Liver (tissue), 8 donors: ENCODE measurements at regions not wholly inside any gene's neighbourhood (a gene's known extent, or its start where the extent isn't known, plus 50 kb on each side); places are given as distances from the start of the nearest gene placed in this dataset.

ENCODE experiments used
- DNase-seq: peaks from one replicate; pipeline ENCODE4 v3.0.0-alpha.2; 2017; ENCODE audit warnings: low spot score
- H3K27ac ChIP-seq, 2 donors: one replicate each; pipeline ENCODE4 v1.7.0; 2013; ENCODE audit warnings: inconsistent platforms in 2 of 2, low read length in 2 of 2, control low read depth in 1 of 2, low read depth in 1 of 2, mild to moderate bottlenecking in 1 of 2
- H3K27me3 ChIP-seq, 4 donors: one replicate each; pipeline versions ENCODE4 v1.6.1 to v1.7.0; 2013; ENCODE audit warnings: low read length in 3 of 4, inconsistent platforms in 1 of 4, mild to moderate bottlenecking in 1 of 4, moderate library complexity in 1 of 4; ENCODE audit not compliant: control insufficient read depth in 4 of 4, insufficient read depth in 4 of 4
- H3K36me3 ChIP-seq, 4 donors: one replicate each; pipeline versions ENCODE4 v1.6.1 to v1.7.0; 2013; ENCODE audit warnings: low read length in 3 of 4, mild to moderate bottlenecking in 3 of 4, low read depth in 1 of 4, moderate library complexity in 1 of 4; ENCODE audit not compliant: control insufficient read depth in 4 of 4, insufficient read depth in 3 of 4
- H3K4me1 ChIP-seq, 4 donors: one replicate each; pipeline versions ENCODE4 v1.6.1 to v1.7.0; 2013; ENCODE audit warnings: low read length in 3 of 4, mild to moderate bottlenecking in 3 of 4, moderate library complexity in 1 of 4; ENCODE audit not compliant: control insufficient read depth in 4 of 4, insufficient read depth in 4 of 4
- H3K4me3 ChIP-seq, 3 donors: one replicate each; pipeline versions ENCODE4 v1.6.1 to v1.7.0; 2013; ENCODE audit warnings: low read length in 3 of 3, control low read depth in 1 of 3, low read depth in 1 of 3, mild to moderate bottlenecking in 1 of 3
- H3K9ac ChIP-seq, 2 donors: one replicate each; pipeline ENCODE4 v1.7.0; 2013; ENCODE audit warnings: low read length in 2 of 2, mild to moderate bottlenecking in 2 of 2, moderate library complexity in 2 of 2, control low read depth in 1 of 2, low read depth in 1 of 2
- H3K9me3 ChIP-seq, 4 donors: one replicate each; pipeline versions ENCODE4 v1.6.1 to v1.7.0; 2013; ENCODE audit warnings: low read length in 3 of 4; ENCODE audit not compliant: control insufficient read depth in 4 of 4
- ATF3 ChIP-seq: IDR thresholded peaks from 2 replicates; pipeline ENCODE4 v1.6.1; 2016; ENCODE audit warnings: antibody characterized with exemption
- CTCF ChIP-seq: fragments of 150-350 bp; IDR thresholded peaks from 2 replicates; pipeline ENCODE4 v1.5.1; 2017; ENCODE audit warnings: improper control_type of control experiment, low read depth, low read length; ENCODE audit not compliant: missing input control
- EGR1 ChIP-seq, 2 donors: IDR thresholded peaks; 2 replicates each; pipeline ENCODE4 v1.6.1; 2016 to 2018; ENCODE audit warnings: antibody characterized with exemption in 2 of 2, low read depth in 2 of 2
- FOXA1 ChIP-seq: IDR thresholded peaks from 2 replicates; pipeline ENCODE4 v1.6.1; 2016; ENCODE audit warnings: antibody characterized with exemption
- FOXA2 ChIP-seq: IDR thresholded peaks from 2 replicates; pipeline ENCODE4 v1.6.1; 2016; ENCODE audit warnings: antibody characterized with exemption
- GABPA ChIP-seq, 2 donors: IDR thresholded peaks in 1 of 2; conservative IDR thresholded peaks in 1 of 2; 2 replicates each; pipeline ENCODE4 v1.6.1; 2016; ENCODE audit warnings: antibody characterized with exemption in 2 of 2, mild to moderate bottlenecking in 1 of 2, moderate library complexity in 1 of 2
- HNF4A ChIP-seq, 2 donors: conservative IDR thresholded peaks; 2 replicates each; pipeline ENCODE4 v1.6.1; 2016; ENCODE audit warnings: antibody characterized with exemption in 2 of 2, mild to moderate bottlenecking in 2 of 2
- HNF4G ChIP-seq: IDR thresholded peaks from 2 replicates; pipeline ENCODE4 v1.6.1; 2016; ENCODE audit warnings: antibody characterized with exemption
- JUND ChIP-seq, 2 donors: IDR thresholded peaks; 2 replicates each; pipeline ENCODE4 v1.6.1; 2016; ENCODE audit warnings: antibody characterized with exemption in 2 of 2
- MAX ChIP-seq: IDR thresholded peaks from 2 replicates; pipeline ENCODE4 v1.6.1; 2016; ENCODE audit warnings: antibody characterized with exemption
- NR2F2 ChIP-seq: IDR thresholded peaks from 2 replicates; pipeline ENCODE4 v1.6.1; 2016; ENCODE audit warnings: antibody characterized with exemption
- RAD21 ChIP-seq, 2 donors: IDR thresholded peaks; 2 replicates each; pipeline ENCODE4 v1.6.1; 2016; ENCODE audit warnings: antibody characterized with exemption in 2 of 2, mild to moderate bottlenecking in 2 of 2
- REST ChIP-seq: IDR thresholded peaks from 2 replicates; pipeline ENCODE4 v1.6.1; 2016; ENCODE audit warnings: antibody characterized with exemption, mild to moderate bottlenecking
- RXRA ChIP-seq, 2 donors: IDR thresholded peaks; 2 replicates each; pipeline ENCODE4 v1.6.1; 2017 to 2018; ENCODE audit warnings: antibody characterized with exemption in 2 of 2, mild to moderate bottlenecking in 1 of 2
- SP1 ChIP-seq: IDR thresholded peaks from 2 replicates; pipeline ENCODE4 v1.6.1; 2018; ENCODE audit warnings: antibody characterized with exemption, mild to moderate bottlenecking
- TAF1 ChIP-seq: conservative IDR thresholded peaks from 2 replicates; pipeline ENCODE4 v1.6.1; 2016; ENCODE audit warnings: antibody characterized with exemption, mild to moderate bottlenecking
- YY1 ChIP-seq: IDR thresholded peaks from 2 replicates; pipeline ENCODE4 v1.6.1; 2016; ENCODE audit warnings: antibody characterized with exemption, mild to moderate bottlenecking
- WGBS: extraction: QIAGEN DNeasy Blood & Tissue Kit; methylation state at CpG from one replicate; pipeline ENCODE4 v1.1.7; 2013; 5-methylcytosine and 5-hydroxymethylcytosine counted together
- TF ChIP-seq, protein P1 (sequence below): IDR thresholded peaks from 2 replicates; pipeline ENCODE4 v1.6.1; 2016; ENCODE audit warnings: antibody characterized with exemption
- donor health status: healthy.
- donor health status: healthy.
- donor health status: healthy.
- donor health status: healthy.
- donor health status: healthy.

- peaks cover 0 to 1% (median 0%) of the 10 kb centered on the region in 4 donors for H3K9me3 ChIP-seq
- TF ChIP-seq SP1 (no peak), MAX (no peak), RXRA (IDR thresholded peaks at IDR 0.05) (no peak), CTCF (no peak), EGR1 (IDR thresholded peaks at IDR 0.05; ENCODE audit: low read depth in 2 of 2) (no peak), GABPA (IDR thresholded peaks at IDR 0.05 in 1 of 2, conservative IDR thresholded peaks at IDR 0.05 in 1 of 2) (no peak), HNF4G (no peak), REST (no peak), NR2F2 (no peak), ATF3 (no peak), FOXA1 (no peak), JUND (IDR thresholded peaks at IDR 0.05) (no peak), FOXA2 (no peak), RAD21 (IDR thresholded peaks at IDR 0.05) (no peak), HNF4A (conservative IDR thresholded peaks at IDR 0.05) (no peak), TAF1 (no peak), YY1 (no peak)
- TF ChIP-seq, protein P1, sequence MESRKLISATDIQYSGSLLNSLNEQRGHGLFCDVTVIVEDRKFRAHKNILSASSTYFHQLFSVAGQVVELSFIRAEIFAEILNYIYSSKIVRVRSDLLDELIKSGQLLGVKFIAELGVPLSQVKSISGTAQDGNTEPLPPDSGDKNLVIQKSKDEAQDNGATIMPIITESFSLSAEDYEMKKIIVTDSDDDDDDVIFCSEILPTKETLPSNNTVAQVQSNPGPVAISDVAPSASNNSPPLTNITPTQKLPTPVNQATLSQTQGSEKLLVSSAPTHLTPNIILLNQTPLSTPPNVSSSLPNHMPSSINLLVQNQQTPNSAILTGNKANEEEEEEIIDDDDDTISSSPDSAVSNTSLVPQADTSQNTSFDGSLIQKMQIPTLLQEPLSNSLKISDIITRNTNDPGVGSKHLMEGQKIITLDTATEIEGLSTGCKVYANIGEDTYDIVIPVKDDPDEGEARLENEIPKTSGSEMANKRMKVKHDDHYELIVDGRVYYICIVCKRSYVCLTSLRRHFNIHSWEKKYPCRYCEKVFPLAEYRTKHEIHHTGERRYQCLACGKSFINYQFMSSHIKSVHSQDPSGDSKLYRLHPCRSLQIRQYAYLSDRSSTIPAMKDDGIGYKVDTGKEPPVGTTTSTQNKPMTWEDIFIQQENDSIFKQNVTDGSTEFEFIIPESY = no peak
- H3K36me3 ChIP-seq = no peaks in the 10 kb centered on the region
- no peak for DNase-seq
- no peaks in the 10 kb centered on the region for H3K4me1 ChIP-seq
- no peak overlapping the region for H3K9ac ChIP-seq
- H3K27me3 ChIP-seq = no peaks in the 10 kb centered on the region
- 49% methylated on average over 2 of the region's 2 CpGs for WGBS
- no peak overlapping the region for H3K27ac ChIP-seq
- H3K4me3 ChIP-seq = no peak overlapping the region
These were observed 207.7 kb downstream of the YTHDC2 start for GRCh38 chr5:113721171-113721570.

DNA sequence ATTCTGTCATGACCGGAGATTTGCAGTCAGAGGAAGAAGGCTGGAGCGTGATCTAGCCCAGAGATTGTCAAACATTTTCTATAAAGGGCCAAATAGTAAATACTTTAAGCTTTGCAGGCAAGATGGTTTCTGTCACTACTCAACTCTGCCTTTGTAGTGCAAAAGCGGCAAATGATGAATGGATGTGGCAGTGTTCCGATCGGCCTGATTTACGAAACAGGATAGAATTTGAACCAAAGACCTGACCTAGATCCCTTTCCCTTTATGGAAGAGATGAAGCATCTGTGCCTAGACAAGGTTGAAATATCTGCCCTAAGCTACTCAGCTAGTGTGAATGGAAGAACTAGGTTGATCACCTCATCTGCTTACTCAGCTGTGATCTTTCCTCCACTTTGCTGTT, 209.5 kb downstream of the YTHDC2 start:
- H3K4me1 ChIP-seq = no peaks in the 10 kb centered on the region
- no peaks in the 10 kb centered on the region for H3K27me3 ChIP-seq
- no peak overlapping the region for H3K9ac ChIP-seq
- H3K27ac ChIP-seq = no peak overlapping the region
- WGBS = 79% methylated on average over 6 of the region's 6 CpGs
- no peak overlapping the region for H3K4me3 ChIP-seq
- DNase-seq = no peak
- H3K36me3 ChIP-seq = no peaks in the 10 kb centered on the region
- TF ChIP-seq RAD21 (IDR thresholded peaks at IDR 0.05) (no peak), HNF4A (conservative IDR thresholded peaks at IDR 0.05) (no peak), HNF4G (no peak), FOXA1 (no peak)
- H3K9me3 ChIP-seq = peaks cover 0 to 1% (median 0%) of the 10 kb centered on the region in 4 donors
